ENCODE measurements at regions not wholly inside any gene's neighbourhood (a gene's known extent, or its start where the extent isn't known, plus 50 kb on each side); places are given as distances from the start of the nearest gene placed in this dataset.

DNA sequence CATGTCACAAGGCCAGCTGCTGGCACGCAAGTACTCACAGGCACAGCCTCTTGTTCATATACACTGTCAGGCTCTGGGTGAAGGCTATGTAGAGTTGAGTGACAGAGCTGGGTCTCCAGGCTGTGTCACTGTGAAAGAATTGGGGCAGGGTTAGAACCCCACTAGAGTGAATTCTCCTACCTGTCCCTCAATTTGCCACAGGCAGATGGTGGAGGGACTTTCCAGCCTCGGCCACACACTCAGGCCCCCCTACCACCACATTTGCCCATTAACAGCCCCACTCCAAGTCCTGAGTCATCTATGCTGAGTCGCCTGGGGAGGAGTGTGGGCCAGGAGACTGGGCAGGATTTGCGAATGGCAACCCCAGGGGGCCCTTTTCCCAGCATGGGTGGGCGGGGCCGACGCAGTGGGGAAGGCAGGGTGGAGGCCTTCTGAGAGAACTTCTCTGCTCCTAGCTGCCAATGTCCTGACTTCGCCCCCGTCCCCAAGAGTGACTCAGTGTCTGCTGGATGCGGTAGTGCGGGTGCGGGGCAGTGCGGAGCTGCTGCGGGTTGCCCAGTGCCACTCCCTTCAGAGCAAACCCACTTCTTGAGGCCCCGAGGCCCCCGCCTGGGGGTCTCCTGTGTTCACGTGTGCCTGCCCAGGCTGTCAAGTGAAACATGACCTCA lies 50.3 kb upstream of the PSD2 start:
- no peak for DNase-seq
- Mint-ChIP-seq H3K27me3 (peaks cover 6 to 18% of the 10 kb centered on the region in 2 donors), H3K9me3 (no peaks in the 10 kb centered on the region), H3K27ac (no peak overlapping the region), H3K4me1 (peaks cover 13 to 28% (median 26%) of the 10 kb centered on the region in 3 donors), H3K4me3 (no peak overlapping the region), H3K36me3 (no peaks in the 10 kb centered on the region)
- Histone ChIP-seq H3K4me1 (ENCODE audit: control insufficient read depth in 1 of 2, extremely low read depth in 1 of 2, insufficient read depth in 2 of 2, low read length in 2 of 2) (peaks cover 11 to 32% of the 10 kb centered on the region in 2 experiments), H3K36me3 (ENCODE audit: control insufficient read depth in 2 of 2, extremely low read depth in 1 of 2, insufficient read depth in 1 of 2, low read length in 1 of 2) (no peaks in the 10 kb centered on the region), H3K27me3 (replicated peaks in 1 of 2; ENCODE audit: control insufficient read depth in 2 of 2, extremely low read depth in 1 of 2, insufficient read depth in 2 of 2, low read length in 1 of 2) (peaks cover 4 to 39% of the 10 kb centered on the region in 2 experiments), H3K4me3 (ENCODE audit: control insufficient read depth in 1 of 2, extremely low read depth in 1 of 2, low read length in 1 of 2) (no peak overlapping the region), H3K9me3 (no peaks in the 10 kb centered on the region), H3K27ac (ENCODE audit: low read length) (no peak overlapping the region)
- CTCF ChIA-PET = interaction anchor here (0.6 to 0.9 kb wide), 3 partner anchors 21 to 97 kb away, joined by 3 read pairs; partner anchors contain the start of gene CXXC5 (in 1 of the 2)
- ATAC-seq (replicated peaks in 1 of 4) = no peak
- WGBS (ENCODE audit: insufficient coverage) = 68% methylated on average over 11 of the region's 17 CpGs
- POLR2A ChIA-PET = interaction anchor here in 1 of 2 donors (0.6 kb wide), 1 partner anchor 35 kb away, joined by 7 read pairs; no protein-coding TSS in a partner anchor

DNA sequence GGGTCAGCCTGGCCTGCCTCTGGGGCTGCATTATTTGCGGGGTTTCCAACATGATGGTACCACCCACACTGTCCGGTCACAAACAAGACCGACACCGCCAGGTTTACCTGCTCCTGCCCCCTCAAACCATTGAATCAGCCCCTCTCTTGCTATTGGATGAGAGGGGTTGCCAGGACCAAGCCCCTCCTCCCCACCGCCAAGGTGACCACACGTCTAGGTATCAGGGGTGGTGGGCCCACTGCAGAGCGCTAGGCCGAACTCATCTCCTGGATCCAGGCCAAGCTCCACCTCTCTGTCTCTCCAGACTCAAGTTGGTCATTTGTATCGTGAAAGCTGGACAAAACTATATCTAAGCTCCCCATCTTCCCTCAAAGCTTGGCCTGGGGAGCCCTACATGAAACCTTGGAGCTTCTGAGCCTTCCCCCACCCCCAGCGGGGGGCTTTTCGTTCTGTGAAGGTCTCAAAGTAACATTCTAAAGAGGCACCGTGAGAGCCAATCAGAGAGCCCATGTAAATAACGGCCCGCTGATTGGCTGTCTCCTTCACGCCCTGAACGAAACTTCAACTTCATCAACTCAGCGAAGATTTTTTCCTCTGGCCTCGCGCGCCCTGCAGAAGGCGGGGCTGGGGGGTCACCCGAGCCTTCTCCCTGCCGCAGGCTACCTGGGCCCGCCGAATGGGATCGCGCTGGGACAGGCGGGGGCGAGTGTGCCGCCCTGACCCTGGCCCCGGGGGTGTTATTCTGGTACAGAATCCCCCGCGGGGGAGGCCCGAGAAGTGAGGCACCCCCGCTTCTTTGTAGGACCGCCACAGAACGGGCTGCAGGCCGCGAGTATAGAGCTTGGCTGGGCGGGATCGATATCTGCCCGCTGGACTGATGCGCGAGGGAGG lies 49.6 kb upstream of the PSD2 start:
- Histone ChIP-seq H3K36me3 (ENCODE audit: control insufficient read depth in 2 of 2, extremely low read depth in 1 of 2, insufficient read depth in 1 of 2, low read length in 1 of 2) (no peaks in the 10 kb centered on the region), H3K27ac (ENCODE audit: low read length) (peak overlapping the region; percentile 50), H3K4me1 (ENCODE audit: control insufficient read depth in 1 of 2, extremely low read depth in 1 of 2, insufficient read depth in 2 of 2, low read length in 2 of 2) (peaks cover 11 to 32% of the 10 kb centered on the region in 2 experiments), H3K27me3 (replicated peaks in 1 of 2; ENCODE audit: control insufficient read depth in 2 of 2, extremely low read depth in 1 of 2, insufficient read depth in 2 of 2, low read length in 1 of 2) (peaks cover 4 to 34% of the 10 kb centered on the region in 2 experiments), H3K9me3 (no peaks in the 10 kb centered on the region), H3K4me3 (ENCODE audit: control insufficient read depth in 1 of 2, extremely low read depth in 1 of 2, low read length in 1 of 2) (peak overlapping the region; percentile 64 to 65)
- WGBS (ENCODE audit: insufficient coverage) = 14% methylated on average over 40 of the region's 44 CpGs
- Mint-ChIP-seq H3K4me1 (peaks cover 13 to 28% (median 26%) of the 10 kb centered on the region in 3 donors), H3K27ac (peak overlapping the region; percentile 3 to 34), H3K27me3 (peaks cover 6 to 18% of the 10 kb centered on the region in 2 donors), H3K36me3 (no peaks in the 10 kb centered on the region), H3K4me3 (peak overlapping the region; percentile 76 to 87 (median 85)), H3K9me3 (no peaks in the 10 kb centered on the region)
- DNase-seq = peak in 32 of 35 experiments; percentile 17 to 75 (median 36)
- peak; percentile 44 to 77 (median 48) for ATAC-seq (replicated peaks in 1 of 4)
- CTCF ChIA-PET = interaction anchor here in 1 of 2 donors (0.6 kb wide), 1 partner anchor 20 kb away, joined by 3 read pairs; no protein-coding TSS in a partner anchor
- POLR2A ChIA-PET = interaction anchor here in 1 of 2 donors (0.6 kb wide), 1 partner anchor 35 kb away, joined by 7 read pairs; no protein-coding TSS in a partner anchor
